NT2/D1 (cell line): ENCODE measurements at regions not wholly inside any gene's neighbourhood (a gene's known extent, or its start where the extent isn't known, plus 50 kb on each side); places are given as distances from the start of the nearest gene placed in this dataset.
"Not testable (repeated sequence)": the region's sequence is repeated elsewhere in the genome, so short reads cannot be mapped to it uniquely, and the experiment has no call there.

ENCODE experiments used
- DNase-seq: peaks from one replicate; pipeline ENCODE4 v3.0.0-alpha.2; 2011; ENCODE audit warnings: low read depth, low spot score
- H3K27me3 ChIP-seq: 2 replicates; pipeline ENCODE4 v1.6.0; 2011; ENCODE audit warnings: mild to moderate bottlenecking; ENCODE audit not compliant: insufficient read length, insufficient read depth
- H3K36me3 ChIP-seq: 2 replicates; pipeline ENCODE4 v1.6.1; 2011; ENCODE audit warnings: mild to moderate bottlenecking, low read length, mixed read lengths; ENCODE audit not compliant: insufficient read depth, insufficient read length
- H3K4me1 ChIP-seq: 2 replicates; pipeline ENCODE4 v1.5.1; 2011; ENCODE audit not compliant: insufficient read depth, insufficient read length
- H3K4me3 ChIP-seq: 2 replicates; pipeline ENCODE4 v1.5.1; 2011; ENCODE audit warnings: low read depth; ENCODE audit not compliant: insufficient read length
- H3K9ac ChIP-seq: 2 replicates; pipeline ENCODE4 v1.6.0; 2011; ENCODE audit warnings: low read depth; ENCODE audit not compliant: insufficient read length
- H3K9me3 ChIP-seq: 2 replicates; pipeline ENCODE4 v1.5.1; 2011; ENCODE audit warnings: mild to moderate bottlenecking, low read length; ENCODE audit not compliant: insufficient read depth
- SUZ12 ChIP-seq: IDR thresholded peaks from 2 replicates; pipeline ENCODE4 v1.6.1; 2011; ENCODE audit not compliant: insufficient read length, insufficient read depth; ENCODE audit errors: extremely low read depth
- YY1 ChIP-seq: IDR thresholded peaks from 2 replicates; pipeline ENCODE4 v1.6.1; 2011; ENCODE audit not compliant: insufficient read length, insufficient read depth
- ZNF274 ChIP-seq: IDR thresholded peaks from 2 replicates; pipeline ENCODE4 v1.6.1; 2011; ENCODE audit warnings: mild to moderate bottlenecking, low read depth, low read length

DNA sequence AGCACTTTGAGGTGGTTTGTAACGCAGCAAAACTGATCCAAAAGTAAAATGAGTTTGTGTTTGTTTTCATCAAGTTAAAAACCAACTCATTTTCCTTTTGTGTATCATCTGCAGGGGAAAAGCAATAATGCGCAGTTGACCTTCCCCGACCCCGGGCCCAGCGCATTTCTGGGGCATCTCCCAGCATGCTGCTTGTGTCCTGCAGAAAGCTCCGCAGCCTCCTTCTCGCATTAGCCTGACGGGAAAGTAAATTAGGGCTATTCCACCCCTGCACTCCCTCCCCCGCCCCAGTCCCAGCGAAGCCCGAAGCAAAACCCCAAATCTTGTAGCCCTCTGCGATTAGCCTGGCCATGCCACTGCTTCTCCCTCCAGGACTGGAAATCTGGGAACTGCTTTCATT, 82.0 kb upstream of the PPM1B start:
- H3K4me3 ChIP-seq, result no peak overlapping the region
- TF ChIP-seq ZNF274, result no peak

DNA sequence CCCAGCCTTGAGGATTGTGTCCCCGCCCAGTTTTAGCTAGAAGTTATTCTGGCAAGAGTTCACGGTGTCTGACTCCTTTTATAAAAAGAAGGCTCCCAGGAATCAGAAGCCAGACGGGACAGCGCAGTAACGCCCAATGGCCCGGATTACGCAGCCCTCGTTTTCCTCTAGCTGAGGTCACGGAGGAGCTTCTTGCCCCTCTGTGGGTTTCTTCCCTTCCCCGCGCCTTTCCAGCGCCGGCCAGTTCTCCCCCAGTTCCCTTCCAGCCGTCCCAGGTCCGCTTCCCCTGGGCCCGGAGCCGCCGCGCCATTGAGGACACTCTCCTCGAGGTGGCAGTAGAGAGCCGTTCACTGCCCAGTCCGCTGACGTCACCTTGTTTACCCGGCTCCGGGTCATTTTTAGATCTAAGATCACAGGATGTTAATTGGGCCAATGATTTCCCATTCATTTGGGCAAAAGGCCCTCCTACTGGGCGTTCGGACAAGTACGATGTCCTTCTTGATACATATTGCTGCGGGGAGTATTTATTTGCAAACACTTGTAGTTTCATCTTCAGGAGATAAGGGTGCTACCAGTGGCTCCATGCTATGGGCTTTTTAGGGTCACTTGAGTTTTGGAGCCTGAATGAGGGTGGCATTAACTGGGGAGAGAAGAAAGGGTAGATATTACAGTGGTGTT, 81.5 kb upstream of the PPM1B start:
- Histone ChIP-seq H3K4me3 (no peak overlapping the region), H3K4me1 (peaks cover 2% of the 10 kb centered on the region), H3K9ac (peak overlapping the region; percentile 42), H3K27me3 (no peaks in the 10 kb centered on the region), H3K9me3 (no peaks in the 10 kb centered on the region), H3K36me3 (no peaks in the 10 kb centered on the region)
- DNase-seq, result peak; percentile 68
- TF ChIP-seq YY1, result no peak

More for the DNA sequence above, 82.0 kb upstream of the PPM1B start:
- Histone ChIP-seq H3K27me3 (no peaks in the 10 kb centered on the region), H3K9me3 (no peaks in the 10 kb centered on the region), H3K9ac (peak overlapping the region; percentile 42), H3K36me3 (no peaks in the 10 kb centered on the region), H3K4me1 (peaks cover 2% of the 10 kb centered on the region)
- no peak for DNase-seq

DNA sequence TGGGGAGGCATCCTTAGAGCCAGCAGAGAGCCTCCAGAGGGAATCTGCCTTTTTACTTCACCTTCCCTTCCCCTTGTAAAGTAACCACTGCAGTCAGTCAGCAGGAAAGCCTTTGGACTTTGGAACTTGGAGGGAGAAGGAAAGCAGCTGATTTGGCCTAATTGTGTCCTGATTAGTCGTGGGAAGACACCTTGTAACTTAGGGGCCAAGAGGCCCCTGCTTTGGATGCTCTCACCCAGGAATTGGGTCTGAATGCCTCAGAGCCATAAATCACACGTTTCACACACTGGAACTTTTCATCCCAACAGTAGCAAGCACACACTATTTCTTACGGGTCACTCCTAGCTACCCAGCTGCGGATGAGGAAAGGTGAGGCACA, 81.0 kb upstream of the PPM1B start:
- Histone ChIP-seq H3K27me3 (no peaks in the 10 kb centered on the region), H3K4me1 (peaks cover 2% of the 10 kb centered on the region), H3K36me3 (no peaks in the 10 kb centered on the region), H3K4me3 (no peak overlapping the region), H3K9me3 (no peaks in the 10 kb centered on the region), H3K9ac (no peak overlapping the region)
- DNase-seq, result no peak
- TF ChIP-seq ZNF274 (no peak), YY1 (no peak), SUZ12 (no peak)

DNA sequence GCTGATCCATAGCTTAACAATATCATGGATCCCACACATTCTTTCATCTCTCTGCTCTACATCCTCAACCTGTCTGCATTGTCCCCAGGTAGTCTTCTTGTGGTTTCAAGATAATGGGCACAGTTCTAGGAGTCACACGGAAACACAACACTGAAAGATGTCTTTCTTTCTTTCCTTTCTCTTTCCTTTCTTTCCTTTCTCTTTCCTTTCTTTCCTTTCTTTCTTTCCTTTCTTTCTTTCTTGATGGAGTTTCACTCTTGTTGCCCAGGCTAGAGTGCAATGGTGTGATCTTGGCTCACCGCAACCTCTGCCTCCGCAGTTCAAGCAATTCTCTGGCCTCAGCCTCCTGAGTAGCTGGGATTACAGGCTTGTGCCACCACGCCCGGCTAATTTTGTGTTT, 76.2 kb upstream of the PPM1B start:
- H3K9ac ChIP-seq, H3K9me3 ChIP-seq, DNase-seq, H3K4me3 ChIP-seq, H3K27me3 ChIP-seq, H3K36me3 ChIP-seq, H3K4me1 ChIP-seq: not testable (repeated sequence)

DNA sequence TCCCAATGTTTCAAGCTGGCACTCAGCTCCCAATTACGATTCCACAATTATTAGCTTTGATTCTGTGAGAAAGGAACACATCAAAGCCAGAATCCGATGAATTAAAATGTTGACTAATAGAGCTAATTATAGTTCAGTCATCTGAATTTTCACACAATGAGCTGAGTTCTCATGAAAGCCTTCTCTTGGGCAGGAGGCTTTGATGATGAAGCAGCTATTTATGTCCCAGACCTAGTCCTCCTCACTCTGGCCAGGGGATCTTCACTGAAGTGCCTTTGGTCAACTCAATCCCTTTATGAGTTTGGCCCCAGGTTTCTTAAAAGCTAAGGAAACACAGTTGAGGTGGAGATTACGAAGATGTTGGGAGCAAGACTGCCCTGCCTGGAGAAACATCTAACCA, 74.7 kb upstream of the PPM1B start:
- no peak overlapping the region for H3K4me3 ChIP-seq
- H3K9me3 ChIP-seq, result no peaks in the 10 kb centered on the region
- no peaks in the 10 kb centered on the region for H3K4me1 ChIP-seq
- no peaks in the 10 kb centered on the region for H3K36me3 ChIP-seq
- H3K9ac ChIP-seq, result no peak overlapping the region
- TF ChIP-seq ZNF274 (no peak), YY1 (no peak), SUZ12 (no peak)
- H3K27me3 ChIP-seq, result no peaks in the 10 kb centered on the region
- no peak for DNase-seq

DNA sequence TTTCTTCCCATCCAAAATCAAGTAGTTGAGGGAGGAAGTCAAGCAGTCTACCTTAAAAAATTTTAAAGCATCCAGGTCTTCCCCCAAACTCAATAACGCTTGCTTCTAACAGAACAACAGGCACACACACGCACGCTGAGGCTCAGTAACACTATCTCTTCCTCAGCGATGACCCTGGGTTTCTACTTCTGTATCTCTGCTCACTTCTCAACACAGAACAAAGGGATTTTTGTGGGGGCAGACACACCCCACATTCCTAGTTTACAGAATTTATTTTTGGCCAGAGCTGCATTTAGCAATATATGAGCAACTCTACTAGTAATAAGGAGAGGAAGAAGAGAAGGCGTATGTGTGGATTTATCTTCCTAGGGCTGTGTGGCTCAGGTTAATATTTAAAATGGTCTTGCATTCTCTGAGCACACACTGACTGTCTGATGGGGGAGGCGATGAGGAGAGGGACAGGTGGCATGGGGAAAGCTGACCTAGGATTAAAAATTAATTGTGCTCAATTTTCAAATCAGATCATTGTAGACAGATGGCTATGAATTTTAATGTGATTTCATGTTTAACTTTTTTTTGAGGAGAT, 71.3 kb upstream of the PPM1B start:
- H3K4me3 ChIP-seq, result no peak overlapping the region
- no peak for TF ChIP-seq ZNF274
- TF ChIP-seq SUZ12, result no peak
- TF ChIP-seq YY1, result no peak
- no peaks in the 10 kb centered on the region for H3K27me3 ChIP-seq
- no peaks in the 10 kb centered on the region for H3K9me3 ChIP-seq
- H3K9ac ChIP-seq, result no peak overlapping the region
- no peak for DNase-seq
- no peaks in the 10 kb centered on the region for H3K36me3 ChIP-seq
- no peaks in the 10 kb centered on the region for H3K4me1 ChIP-seq

DNA sequence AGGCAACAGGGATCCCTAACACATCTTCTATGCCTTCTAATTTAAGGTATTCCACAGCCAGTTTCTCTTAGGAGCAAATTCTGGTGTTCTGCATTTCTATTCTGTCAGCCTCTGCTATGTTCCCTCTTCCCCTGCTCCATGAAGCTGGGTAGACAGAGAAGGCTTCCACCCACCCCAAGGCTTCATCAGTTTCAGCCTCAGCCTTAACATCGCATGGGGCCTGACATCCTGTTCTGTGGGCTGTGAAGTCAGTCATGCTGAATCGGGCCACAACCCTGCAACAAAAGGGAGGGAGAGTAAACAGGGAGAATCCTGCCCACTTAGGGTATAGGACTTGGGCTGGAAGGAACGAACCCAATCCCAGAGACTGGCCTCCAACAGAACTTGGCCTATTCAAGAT, 70.6 kb upstream of the PPM1B start:
- H3K36me3 ChIP-seq, result no peaks in the 10 kb centered on the region
- no peaks in the 10 kb centered on the region for H3K4me1 ChIP-seq
- H3K9ac ChIP-seq, result no peak overlapping the region
- H3K4me3 ChIP-seq, result no peak overlapping the region
- no peaks in the 10 kb centered on the region for H3K27me3 ChIP-seq
- no peaks in the 10 kb centered on the region for H3K9me3 ChIP-seq
- TF ChIP-seq YY1 (no peak), SUZ12 (no peak), ZNF274 (no peak)
- no peak for DNase-seq

DNA sequence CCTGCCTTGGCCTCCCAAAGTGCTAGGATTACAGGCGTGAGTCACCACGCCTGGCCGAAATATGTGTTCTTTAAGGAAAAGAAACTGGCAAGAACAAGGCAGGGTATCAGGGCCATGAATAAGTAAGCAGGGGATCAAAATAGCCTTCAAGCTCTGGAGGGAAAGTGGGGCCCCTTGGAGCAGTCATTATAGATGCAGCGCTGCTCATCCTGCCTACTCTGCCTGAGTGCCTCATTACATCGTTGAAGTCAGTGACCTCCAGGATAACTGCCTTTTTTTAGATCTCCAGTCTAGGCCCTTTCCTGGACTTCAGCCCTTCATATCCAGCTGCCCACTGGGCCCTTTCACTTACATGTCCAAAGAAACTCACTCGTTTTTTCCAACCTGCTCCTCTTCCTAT, 69.8 kb upstream of the PPM1B start:
- no peak for TF ChIP-seq YY1
- no peak for TF ChIP-seq SUZ12
- TF ChIP-seq ZNF274, result no peak
- Histone ChIP-seq H3K27me3 (no peaks in the 10 kb centered on the region), H3K4me1 (no peaks in the 10 kb centered on the region), H3K9me3 (no peaks in the 10 kb centered on the region), H3K36me3 (no peaks in the 10 kb centered on the region), H3K9ac (no peak overlapping the region), H3K4me3 (no peak overlapping the region)
- DNase-seq, result no peak
